GM20431 (cell line): ENCODE measurements at regions not wholly inside any gene's neighbourhood (a gene's known extent, or its start where the extent isn't known, plus 50 kb on each side); places are given as distances from the start of the nearest gene placed in this dataset.

ENCODE experiments used
- in situ Hi-C: fragments of 300-500 bp; cut with MseI, MboI; formaldehyde crosslinking; loops from one replicate; pipeline ENCODE4 v1.15.0; 2020; ENCODE audit warnings: low sequenced_read_pairs; ENCODE audit not compliant: unreplicated experiment

GRCh38 chrX:38856670-38857265, 55.5 kb downstream of the MID1IP1 start:
- in situ Hi-C loops: no loop called here

- in situ Hi-C loops: no loop called here
Measured at GRCh38 chrX:38857736-38858523, 56.7 kb downstream of the MID1IP1 start.

DNA sequence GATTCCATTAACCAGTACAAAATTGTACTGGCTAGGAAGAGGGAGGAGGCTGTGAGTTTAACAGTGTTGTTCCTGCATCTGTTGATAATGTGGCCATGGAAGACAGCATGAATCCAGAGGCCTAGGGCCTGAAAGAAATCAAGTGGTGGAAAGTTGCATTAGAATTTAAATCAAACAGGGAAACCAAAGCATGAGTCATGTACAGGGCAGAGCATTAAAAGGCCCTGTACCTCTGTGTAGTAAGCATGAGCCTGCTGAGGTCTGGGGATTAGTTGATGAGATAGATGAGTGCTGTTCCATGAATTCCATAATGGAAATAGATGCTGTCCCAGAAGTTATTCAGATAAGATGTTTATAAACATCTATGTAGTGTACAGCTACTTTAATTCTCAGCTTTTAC, 58.3 kb downstream of the MID1IP1 start:
- in situ Hi-C loops: no loop called here

GRCh38 chrX:38860106-38861013, 59.1 kb downstream of the MID1IP1 start:
- in situ Hi-C loops: no loop called here

DNA sequence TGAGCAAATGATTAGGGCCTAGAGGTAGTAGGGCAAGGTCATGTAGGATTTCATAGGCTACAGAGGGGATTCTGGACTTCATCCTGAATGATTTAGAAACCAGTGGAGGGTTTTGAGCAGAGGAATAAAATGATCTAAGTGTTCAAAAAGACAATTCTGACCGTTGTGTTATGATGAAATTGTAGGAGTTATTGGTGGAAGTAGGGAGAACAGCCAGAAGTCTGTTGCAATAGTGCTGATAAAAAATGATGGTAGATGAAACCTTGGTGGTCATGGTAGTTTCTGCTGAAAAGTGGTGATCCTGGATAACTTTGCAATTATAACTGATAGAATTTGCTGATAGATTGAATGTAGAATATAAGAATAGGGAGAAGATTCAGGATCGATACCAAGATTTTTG, 60.2 kb downstream of the MID1IP1 start:
- in situ Hi-C loops: no loop called here

DNA sequence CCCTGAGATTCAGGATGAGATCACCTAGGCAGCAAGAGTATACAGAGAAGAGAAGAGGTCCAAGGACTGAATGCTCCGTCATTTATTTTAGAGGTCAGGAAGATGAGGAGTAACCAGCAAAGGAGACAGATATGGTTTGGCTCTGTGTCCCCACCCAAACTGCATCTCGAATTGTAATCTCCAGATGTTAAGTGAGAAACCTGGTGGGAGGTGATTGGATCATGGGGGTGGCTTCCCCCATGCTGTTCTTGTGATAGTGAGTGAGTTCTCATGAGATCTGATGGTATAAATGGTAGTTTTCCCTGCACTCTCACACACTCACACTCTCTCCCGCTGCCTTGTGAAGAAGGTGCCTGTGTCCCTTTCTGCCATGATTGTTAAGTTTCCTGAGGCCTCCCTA, 60.8 kb downstream of the MID1IP1 start:
- in situ Hi-C loops: no loop called here

- in situ Hi-C loops: no loop called here
Measured at GRCh38 chrX:38864165-38864564, 62.9 kb downstream of the MID1IP1 start.

- in situ Hi-C loops: no loop called here
Measured at GRCh38 chrX:38868321-38868720, 67.1 kb downstream of the MID1IP1 start.

DNA sequence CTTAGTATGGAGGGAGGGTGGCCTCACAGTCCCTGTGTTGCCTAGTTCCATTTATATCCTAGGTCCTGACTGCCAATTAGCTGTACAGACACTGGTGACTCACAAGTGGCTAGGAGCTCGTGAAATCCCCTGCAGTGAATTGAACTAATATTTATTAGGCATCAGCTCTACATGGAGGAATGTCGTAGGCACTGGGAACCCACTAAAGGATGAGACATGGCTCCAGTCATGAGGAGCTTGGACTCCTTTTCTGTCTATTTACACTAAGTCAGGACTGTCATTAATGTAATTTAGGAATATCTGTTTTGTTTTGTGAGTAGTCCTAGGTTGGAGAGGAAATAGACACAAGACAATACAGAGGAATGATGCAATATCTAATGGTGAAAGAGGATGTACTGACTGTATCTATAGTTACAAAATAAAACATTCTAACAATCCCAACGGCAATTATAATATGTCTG, 67.7 kb downstream of the MID1IP1 start:
- in situ Hi-C loops: no loop called here

- in situ Hi-C loops: no loop called here
Measured at GRCh38 chrX:38870361-38870895, 69.2 kb downstream of the MID1IP1 start.

- in situ Hi-C loops: no loop called here
Measured at GRCh38 chrX:38871129-38872029, 70.1 kb downstream of the MID1IP1 start.

- in situ Hi-C loops: no loop called here
Measured at GRCh38 chrX:38877366-38877765, 76.1 kb downstream of the MID1IP1 start.

GRCh38 chrX:38878641-38879340, 77.5 kb downstream of the MID1IP1 start:
- in situ Hi-C loops: no loop called here

DNA sequence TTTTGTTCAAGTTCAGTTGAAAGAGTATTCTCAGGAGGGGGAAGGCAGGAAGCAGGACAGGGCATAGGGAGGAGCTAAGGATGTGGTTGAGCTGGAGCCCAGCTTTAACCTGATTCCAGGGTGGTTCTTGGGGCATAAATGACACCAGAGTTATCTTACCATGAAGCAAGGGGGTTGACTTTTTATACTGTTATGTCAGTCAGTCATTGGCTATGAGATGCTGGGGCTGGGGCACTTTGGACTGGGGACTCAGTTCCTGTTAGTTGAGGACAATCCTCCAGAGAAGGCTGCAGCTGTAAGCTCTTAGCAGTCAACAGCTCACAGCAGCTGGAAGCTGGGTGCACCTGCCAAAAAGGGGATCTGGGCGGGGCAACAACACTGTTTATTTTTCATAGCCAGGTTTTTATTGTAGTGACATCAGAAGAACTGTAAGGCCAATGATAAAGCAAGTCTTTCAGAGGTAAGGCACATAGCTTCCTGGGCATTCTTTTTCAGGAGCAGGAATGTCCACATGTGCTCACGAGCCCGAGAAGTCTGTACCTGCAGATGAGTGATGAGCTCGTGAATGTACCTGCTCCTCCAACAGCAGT, 78.5 kb downstream of the MID1IP1 start:
- in situ Hi-C loops: no loop called here

GRCh38 chrX:38880296-38880854, 79.1 kb downstream of the MID1IP1 start:
- in situ Hi-C loops: no loop called here

- in situ Hi-C loops: no loop called here
Measured at GRCh38 chrX:38881066-38881465, 79.8 kb downstream of the MID1IP1 start.

DNA sequence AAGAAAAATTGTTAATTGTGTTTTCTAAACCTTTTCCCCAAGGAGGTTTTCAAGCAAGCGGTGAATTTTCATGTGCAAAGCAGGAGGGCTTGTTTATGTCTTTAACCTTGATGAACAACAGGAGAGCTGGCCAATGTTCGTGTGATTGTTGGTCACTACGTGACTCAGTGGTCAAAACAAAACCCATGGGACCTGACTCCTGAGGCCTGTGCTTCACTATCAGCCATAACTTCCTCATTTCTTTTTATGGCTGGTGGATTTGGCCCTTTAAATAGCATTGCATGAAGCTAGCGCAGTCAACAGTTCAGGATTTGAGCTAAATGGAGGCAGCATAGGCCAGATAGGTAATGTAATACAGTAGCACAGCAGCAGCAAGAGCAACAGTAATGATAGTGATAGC, 80.5 kb downstream of the MID1IP1 start:
- in situ Hi-C loops: no loop called here

- in situ Hi-C loops: no loop called here
Measured at GRCh38 chrX:38882894-38883626, 81.8 kb downstream of the MID1IP1 start.
